HFFc6 (cell line): ENCODE measurements at regions not wholly inside any gene's neighbourhood (a gene's known extent, or its start where the extent isn't known, plus 50 kb on each side); places are given as distances from the start of the nearest gene placed in this dataset.

Source experiments
- DNase-seq: peaks from one replicate; pipeline ENCODE4 v3.0.0-alpha.2; 2018
- H3K27ac Mint-ChIP-seq: 2 replicates; pipeline ENCODE4 v1.8.0; 2020; ENCODE audit warnings: mild to moderate bottlenecking, mixed read lengths
- H3K27me3 Mint-ChIP-seq: 2 replicates; pipeline ENCODE4 v1.8.0; 2021; ENCODE audit warnings: mild to moderate bottlenecking, moderate library complexity, mixed read lengths; ENCODE audit not compliant: insufficient read depth
- H3K36me3 Mint-ChIP-seq: 2 replicates; pipeline ENCODE4 v1.8.0; 2021; ENCODE audit warnings: low read depth, mixed read lengths
- H3K4me1 Mint-ChIP-seq: 2 replicates; pipeline ENCODE4 v1.8.0; 2020; ENCODE audit warnings: low read depth, mixed read lengths
- H3K4me3 Mint-ChIP-seq: 2 replicates; pipeline ENCODE4 v1.8.0; 2020; ENCODE audit warnings: mild to moderate bottlenecking, moderate library complexity, mixed read lengths
- H3K9me3 Mint-ChIP-seq: 2 replicates; pipeline ENCODE4 v1.8.0; 2020; ENCODE audit warnings: mild to moderate bottlenecking, mixed read lengths
- TF ChIP-seq, protein P1 (sequence below): fragments of 200-600 bp; sonication (generic); IDR thresholded peaks from 2 replicates; pipeline ENCODE4 v1.5.0; 2021; ENCODE audit warnings: antibody characterized with exemption, mild to moderate bottlenecking

DNA sequence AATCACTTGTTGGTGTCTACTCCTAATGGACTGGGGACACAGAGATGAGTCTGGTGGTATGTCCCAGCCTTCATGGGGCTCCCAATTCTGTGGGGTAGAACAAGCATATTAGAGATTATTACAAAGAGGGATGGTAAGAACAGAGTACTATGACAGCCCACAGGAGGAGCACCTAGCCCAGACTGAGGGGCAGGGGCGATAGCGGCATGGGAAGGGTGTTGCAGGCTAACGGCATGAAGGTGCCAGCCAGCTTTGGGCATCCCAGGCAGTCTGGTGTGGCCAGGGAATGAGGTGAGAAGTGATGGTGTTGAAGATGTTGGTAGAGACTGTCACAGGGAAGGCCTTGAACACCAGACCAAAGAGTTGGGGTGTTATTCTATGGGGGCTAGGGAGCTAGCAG, 280.0 kb downstream of the RPS24 start:
- Mint-ChIP-seq H3K4me3 (no peak overlapping the region), H3K27me3 (no peaks in the 10 kb centered on the region; the same call in none of the 2 replicates), H3K9me3 (no peaks in the 10 kb centered on the region), H3K4me1 (peaks cover 61% of the 10 kb centered on the region), H3K27ac (no peak overlapping the region), H3K36me3 (peaks cover 9% of the 10 kb centered on the region; the same call in 1 of the 2 replicates)
- no peak for DNase-seq
- TF ChIP-seq, protein P1, sequence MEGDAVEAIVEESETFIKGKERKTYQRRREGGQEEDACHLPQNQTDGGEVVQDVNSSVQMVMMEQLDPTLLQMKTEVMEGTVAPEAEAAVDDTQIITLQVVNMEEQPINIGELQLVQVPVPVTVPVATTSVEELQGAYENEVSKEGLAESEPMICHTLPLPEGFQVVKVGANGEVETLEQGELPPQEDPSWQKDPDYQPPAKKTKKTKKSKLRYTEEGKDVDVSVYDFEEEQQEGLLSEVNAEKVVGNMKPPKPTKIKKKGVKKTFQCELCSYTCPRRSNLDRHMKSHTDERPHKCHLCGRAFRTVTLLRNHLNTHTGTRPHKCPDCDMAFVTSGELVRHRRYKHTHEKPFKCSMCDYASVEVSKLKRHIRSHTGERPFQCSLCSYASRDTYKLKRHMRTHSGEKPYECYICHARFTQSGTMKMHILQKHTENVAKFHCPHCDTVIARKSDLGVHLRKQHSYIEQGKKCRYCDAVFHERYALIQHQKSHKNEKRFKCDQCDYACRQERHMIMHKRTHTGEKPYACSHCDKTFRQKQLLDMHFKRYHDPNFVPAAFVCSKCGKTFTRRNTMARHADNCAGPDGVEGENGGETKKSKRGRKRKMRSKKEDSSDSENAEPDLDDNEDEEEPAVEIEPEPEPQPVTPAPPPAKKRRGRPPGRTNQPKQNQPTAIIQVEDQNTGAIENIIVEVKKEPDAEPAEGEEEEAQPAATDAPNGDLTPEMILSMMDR, result no peak

DNA sequence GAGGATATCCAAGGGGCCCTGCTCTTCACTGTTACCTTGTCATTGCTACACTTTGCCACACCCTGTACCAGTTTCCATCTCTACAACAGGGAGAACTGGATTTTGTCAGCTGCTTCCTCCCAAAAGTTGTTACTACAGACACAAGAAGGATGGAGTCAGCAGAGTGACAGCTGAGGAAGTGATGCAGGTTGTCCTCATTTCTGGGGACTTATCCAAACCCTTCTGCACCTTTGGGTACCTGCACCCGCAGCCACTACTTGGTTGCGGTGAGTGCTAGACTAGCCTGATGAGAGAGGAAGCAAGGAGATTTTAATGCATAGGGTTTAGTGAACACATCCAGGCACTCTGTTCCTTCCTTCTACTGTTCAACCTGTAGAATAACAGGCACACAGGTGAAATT, 281.0 kb downstream of the RPS24 start:
- peaks cover 63% of the 10 kb centered on the region for H3K4me1 Mint-ChIP-seq
- no peak overlapping the region for H3K4me3 Mint-ChIP-seq
- no peak overlapping the region for H3K27ac Mint-ChIP-seq
- no peak for DNase-seq
- H3K36me3 Mint-ChIP-seq, result peaks cover 9% of the 10 kb centered on the region; the same call in 1 of the 2 replicates
- H3K27me3 Mint-ChIP-seq, result no peaks in the 10 kb centered on the region; the same call in none of the 2 replicates
- H3K9me3 Mint-ChIP-seq, result no peaks in the 10 kb centered on the region
- TF ChIP-seq, protein P1, result no peak

DNA sequence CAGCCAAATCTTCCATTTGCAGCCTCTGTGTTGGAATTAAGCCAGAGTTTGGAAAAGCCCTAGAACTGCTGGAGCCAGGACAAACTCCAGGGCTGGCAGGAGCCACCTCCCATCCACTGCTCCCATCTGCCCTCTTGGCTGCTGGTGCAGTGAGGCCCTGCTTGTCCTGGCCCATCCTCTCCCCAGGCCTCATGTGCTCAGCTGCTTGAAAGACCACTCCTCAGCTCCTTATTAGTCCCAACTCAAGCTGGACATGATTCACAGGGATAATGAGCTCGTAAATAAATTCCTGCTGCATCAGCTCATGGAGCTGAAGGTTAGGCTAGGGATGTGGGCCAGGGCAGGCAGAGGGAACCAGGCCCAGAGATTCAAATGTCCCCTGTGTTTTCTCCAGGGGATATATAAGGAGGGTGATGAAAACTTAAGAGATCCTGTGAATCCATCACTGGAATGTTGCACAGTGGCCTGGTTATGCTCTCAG, 282.8 kb downstream of the RPS24 start:
- Mint-ChIP-seq H3K27me3 (no peaks in the 10 kb centered on the region; the same call in none of the 2 replicates), H3K9me3 (no peaks in the 10 kb centered on the region)
- TF ChIP-seq, protein P1, result no peak

DNA sequence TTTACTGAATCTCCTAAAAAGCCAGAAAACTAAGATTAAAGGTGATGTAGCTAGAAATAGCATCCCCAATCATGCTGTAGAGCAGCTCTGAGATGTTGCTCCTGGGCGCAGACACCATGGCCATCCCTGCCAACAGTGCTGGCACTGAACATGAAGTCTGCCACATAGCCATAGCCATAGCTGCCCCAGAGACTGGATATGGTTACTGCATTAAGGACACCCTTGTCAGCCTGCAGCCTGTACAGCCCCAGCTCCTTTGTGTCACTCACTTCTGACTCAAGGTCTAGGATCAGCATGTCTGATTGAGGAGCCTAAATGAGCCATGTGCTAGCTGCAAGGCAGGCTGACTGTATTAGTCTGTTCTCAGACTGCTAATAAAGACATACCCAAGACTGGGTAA, 284.6 kb downstream of the RPS24 start:
- DNase-seq, result no peak
- H3K27me3 Mint-ChIP-seq, result no peaks in the 10 kb centered on the region; the same call in none of the 2 replicates
- H3K4me3 Mint-ChIP-seq, result no peak overlapping the region
- TF ChIP-seq, protein P1, result no peak
- peaks cover 9% of the 10 kb centered on the region; the same call in 1 of the 2 replicates for H3K36me3 Mint-ChIP-seq
- H3K9me3 Mint-ChIP-seq, result no peaks in the 10 kb centered on the region
- H3K27ac Mint-ChIP-seq, result no peak overlapping the region
- H3K4me1 Mint-ChIP-seq, result peaks cover 37% of the 10 kb centered on the region

More for the DNA sequence above, 282.8 kb downstream of the RPS24 start:
- Mint-ChIP-seq H3K36me3 (peaks cover 9% of the 10 kb centered on the region; the same call in 1 of the 2 replicates), H3K4me1 (peaks cover 55% of the 10 kb centered on the region), H3K4me3 (no peak overlapping the region; the same call in 1 of the 2 replicates), H3K27ac (peak overlapping the region; percentile 85)
- peak; percentile 82 for DNase-seq

DNA sequence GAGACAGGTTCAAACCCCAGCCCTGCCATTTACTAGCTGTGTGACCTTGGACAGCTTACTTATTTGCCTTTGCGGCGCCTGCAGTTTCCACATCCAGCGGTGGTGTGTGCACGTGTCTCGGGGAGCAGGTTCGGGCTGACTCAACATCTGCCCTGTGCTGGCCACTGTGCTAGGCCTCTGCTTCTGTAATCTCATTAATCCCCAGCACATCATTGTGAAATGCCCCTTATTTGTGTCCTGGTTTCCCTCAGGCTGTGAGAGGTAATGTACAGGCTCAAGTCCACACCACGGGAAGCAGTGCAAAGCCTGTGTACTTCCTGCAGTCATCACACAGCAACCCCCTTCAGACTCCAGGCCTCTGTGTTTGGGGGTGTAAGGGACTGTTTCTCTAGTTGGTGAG, 285.7 kb downstream of the RPS24 start:
- no peak for DNase-seq
- Mint-ChIP-seq H3K4me1 (peaks cover 37% of the 10 kb centered on the region), H3K36me3 (peaks cover 9% of the 10 kb centered on the region; the same call in 1 of the 2 replicates), H3K4me3 (no peak overlapping the region), H3K27ac (no peak overlapping the region), H3K9me3 (no peaks in the 10 kb centered on the region), H3K27me3 (no peaks in the 10 kb centered on the region; the same call in none of the 2 replicates)
- TF ChIP-seq, protein P1, result no peak
